ENCODE measurements at regions not wholly inside any gene's neighbourhood (a gene's known extent, or its start where the extent isn't known, plus 50 kb on each side); places are given as distances from the start of the nearest gene placed in this dataset.

DNA sequence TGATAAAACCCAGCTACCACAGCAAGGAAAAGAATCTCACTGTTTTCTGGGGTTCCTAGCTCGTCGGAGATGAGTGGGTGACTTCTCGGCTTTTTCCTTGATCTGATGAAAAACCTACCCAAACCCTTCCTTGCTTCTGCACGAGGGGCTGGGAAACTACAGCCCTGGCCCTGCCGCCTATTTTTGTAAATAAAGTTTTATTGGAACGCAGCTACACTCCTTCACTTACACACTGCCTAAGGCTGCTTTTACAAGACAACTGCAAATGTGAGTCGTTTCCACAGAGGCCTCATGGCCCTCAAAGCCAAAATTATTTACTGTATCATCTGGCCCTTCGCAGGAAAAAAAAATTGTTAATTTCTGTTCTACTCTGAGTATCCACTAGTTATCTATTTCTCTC lies 116.0 kb upstream of the TMPRSS2 start:
- TF ChIP-seq CTCF (IDR thresholded peaks at IDR 0.05) (no peak), POLR2A (IDR thresholded peaks at IDR 0.05) (no peak)

Data from uterus (tissue), 2 donors.